HG03460 (cell line): ENCODE measurements at regions not wholly inside any gene's neighbourhood (a gene's known extent, or its start where the extent isn't known, plus 50 kb on each side); places are given as distances from the start of the nearest gene placed in this dataset.
A peak's percentile ranks its signal among the peaks of the same experiment; 100 is the strongest.

Experiments
- ATAC-seq: cut with Tn5 transposase; IDR thresholded peaks from one replicate; pipeline ENCODE4 v1.9.1; 2021; ENCODE audit not compliant: unreplicated experiment

DNA sequence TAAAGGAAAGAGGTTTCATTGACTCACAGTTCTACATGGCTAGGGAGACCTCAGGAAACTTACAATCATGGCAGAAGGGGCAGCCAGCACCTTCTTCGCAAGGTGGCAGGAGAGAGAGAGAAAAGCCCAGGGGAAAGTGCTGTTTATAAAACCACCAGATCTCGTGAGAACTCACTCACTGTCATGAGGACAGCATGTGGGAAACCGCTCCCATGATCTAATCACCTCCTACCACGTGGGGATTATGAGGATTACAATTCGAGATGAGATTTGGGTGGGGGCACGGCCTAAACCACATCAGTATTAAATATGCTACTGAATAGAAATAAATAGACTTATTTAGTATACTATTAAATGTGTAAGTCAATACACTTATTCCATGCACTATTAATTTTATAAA lies 70.6 kb upstream of the TCF21 start:
- no peak for ATAC-seq

DNA sequence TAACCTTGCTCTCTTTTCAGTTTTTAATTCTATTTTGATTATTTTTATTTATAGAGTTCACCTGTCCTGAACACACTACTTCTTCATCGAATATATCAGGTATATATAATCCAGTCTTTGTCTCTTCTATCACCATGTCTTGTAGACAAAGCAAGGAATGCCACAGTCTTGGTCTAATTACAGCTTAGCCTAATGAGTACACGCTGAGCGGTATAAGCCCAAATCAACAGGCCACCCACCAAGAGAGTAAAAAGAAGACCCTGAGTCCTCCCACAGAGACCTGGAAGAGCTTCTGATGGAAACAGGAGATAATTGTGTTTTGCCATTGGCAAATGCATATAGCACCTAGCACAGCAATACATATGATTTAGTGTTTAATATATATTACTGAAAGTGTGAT lies 68.7 kb upstream of the TCF21 start:
- ATAC-seq = no peak

DNA sequence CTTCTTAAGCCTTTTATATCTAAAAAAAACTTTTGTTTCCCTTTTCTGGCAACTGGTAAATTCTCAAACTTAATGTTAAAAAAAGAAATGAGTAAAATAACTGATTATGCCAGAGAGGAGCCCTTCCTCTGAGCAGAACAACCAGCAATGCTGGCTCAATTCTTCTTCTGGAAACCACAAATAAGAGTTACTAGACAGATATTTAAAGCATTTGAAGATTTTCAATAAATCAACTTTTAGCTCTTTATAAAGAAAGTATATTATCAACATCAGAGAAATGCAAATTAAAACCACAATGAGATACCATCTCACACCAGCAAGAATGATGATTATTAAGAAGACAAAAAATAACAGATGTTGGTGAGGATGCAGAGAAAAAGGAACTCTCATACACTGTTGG lies 61.1 kb upstream of the TCF21 start:
- ATAC-seq = no peak

DNA sequence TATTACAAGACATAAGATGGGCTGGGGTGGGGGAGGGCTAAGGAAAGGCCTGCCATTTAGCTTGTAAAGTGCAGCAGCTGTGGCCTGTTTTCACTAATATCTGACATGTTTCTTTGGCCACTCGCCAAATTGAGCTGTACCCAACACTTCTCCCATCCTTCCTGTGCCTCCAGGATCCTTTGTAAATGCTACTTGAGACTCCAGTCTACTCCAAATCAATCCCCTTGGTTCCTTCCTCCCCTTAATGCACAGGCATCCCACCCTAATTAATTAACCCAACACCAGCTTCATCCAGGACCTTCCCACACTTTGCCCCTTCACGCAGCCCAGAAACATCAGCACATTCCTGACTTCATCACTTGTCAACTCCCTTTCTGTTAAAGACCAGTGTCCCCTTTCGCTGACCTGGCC lies 55.0 kb upstream of the TCF21 start:
- ATAC-seq = no peak

DNA sequence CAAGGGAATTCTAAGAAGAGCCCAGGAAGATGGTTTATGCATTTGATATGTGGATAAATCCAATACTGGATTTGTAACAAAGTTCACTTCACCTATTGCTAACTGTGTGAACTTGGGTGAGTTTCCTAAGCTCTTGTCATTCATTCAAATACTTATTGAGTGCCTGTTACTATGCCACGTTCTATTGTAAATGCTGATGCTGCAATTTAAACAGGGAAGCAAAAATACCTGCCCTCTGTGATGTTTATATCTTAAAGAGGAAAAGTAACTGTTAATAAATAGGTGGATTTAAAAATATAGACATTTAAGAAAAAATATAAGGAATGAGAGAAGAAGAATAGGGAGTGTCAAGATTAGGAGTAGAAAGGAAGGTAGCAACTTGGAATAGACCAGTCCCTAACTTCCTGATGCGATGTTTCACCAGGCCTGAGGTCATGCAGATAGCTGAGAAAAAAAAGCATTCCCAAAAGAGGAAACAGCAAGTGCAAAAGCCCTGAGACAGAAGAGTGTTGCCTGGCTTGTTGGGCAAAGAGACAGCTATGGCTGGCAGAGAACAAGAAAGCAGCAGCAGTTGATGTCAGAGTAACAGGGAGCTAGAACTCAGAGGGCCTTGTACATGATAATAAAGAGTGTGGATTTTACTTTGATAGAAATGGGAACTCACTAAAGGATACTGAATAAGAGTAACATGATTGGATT lies 54.3 kb upstream of the TCF21 start:
- no peak for ATAC-seq

DNA sequence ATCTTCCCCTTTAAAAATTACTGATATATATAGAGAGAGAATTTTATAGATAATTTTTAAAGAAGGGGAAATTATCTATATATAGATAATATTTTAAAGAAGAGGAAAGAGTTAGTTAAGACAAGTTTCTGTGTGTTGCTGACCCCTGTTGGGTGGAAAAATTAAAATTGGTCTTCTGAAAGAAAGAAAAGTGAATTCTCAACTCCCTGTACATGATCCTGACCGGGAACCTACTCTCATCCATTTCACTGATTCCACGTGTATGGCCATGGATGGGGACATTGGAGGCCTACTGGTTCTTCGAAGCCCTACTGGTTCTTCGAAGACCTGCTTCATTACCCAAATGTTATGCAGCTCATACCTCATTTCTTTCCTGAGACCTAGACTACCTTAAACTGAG lies 53.0 kb upstream of the TCF21 start:
- ATAC-seq = no peak

DNA sequence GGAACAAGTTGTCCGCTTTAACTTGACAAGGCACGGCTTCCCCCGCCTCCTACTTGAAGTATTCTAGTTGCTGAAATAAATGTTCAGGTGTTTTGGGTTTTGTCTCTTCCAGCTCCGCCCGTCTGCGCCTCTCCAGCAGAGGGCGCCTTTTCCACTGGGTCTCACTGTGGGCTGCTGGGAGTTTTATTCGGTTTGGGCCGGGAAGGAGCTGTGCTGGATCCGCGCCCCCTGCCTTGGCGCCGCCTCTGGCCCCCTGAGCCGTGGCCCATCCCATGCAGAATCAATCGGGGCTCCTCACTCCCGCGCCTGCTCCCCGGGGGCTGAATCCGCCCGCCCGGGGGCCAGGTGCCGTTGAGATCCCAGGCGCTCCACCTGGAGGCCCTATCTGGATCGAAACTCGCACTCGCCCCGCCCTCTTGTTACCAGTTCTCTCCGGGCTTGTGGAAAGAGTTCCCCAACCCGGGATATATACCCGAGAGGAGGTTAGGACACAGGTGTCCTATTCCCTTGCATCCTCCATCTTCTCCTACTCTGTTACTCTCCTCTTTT lies 51.0 kb upstream of the TCF21 start:
- peak; percentile 72 for ATAC-seq
